ENCODE measurements at regions not wholly inside any gene's neighbourhood (a gene's known extent, or its start where the extent isn't known, plus 50 kb on each side); places are given as distances from the start of the nearest gene placed in this dataset.

DNA sequence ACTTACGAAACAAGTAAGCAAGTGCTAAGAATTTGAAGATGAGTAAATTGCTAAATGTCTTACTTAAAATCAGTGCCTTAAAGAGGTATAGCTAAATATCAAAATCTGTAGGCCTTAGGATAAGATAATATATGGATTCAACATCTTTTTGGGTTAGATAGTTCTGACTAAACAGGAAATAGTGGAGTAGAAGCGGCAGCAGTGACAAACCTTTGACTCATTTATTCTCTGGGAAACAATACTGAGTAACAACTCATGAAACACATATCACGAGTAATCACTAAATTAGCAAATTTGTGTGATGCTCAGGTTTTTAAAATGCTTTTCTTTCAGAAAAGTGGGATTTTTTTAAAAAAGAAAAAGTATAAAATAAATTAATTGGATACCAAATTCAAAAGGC, 762.1 kb upstream of the TYRP1 start:
- intact Hi-C loops (cut with micrococcal nuclease) = no loop called here
- no peak overlapping the region for H3K4me2 ChIP-seq (ENCODE audit: insufficient read depth, low read length)
- H3K9ac ChIP-seq (replicated peaks; ENCODE audit: extremely low read depth, insufficient read depth, low read length) = no peak overlapping the region
- no peaks in the 10 kb centered on the region for H3K9me3 ChIP-seq (replicated peaks; ENCODE audit: control insufficient read depth, insufficient read depth, low read length)
- H3K9me1 ChIP-seq (replicated peaks; ENCODE audit: control insufficient read depth, extremely low read depth, insufficient read depth, low read length) = no peaks in the 10 kb centered on the region
- no peaks in the 10 kb centered on the region for H3K79me2 ChIP-seq (ENCODE audit: control insufficient read depth, insufficient read depth, low read length)
- H3K27ac ChIP-seq (ENCODE audit: insufficient read depth, low read depth, low read length) = no peak overlapping the region
- dilution Hi-C loops (cut with MboI; ENCODE audit: extremely low pct_ligation_motif_present, low sequenced_read_pairs) = no loop called here
- TF ChIP-seq EZH2 (IDR thresholded peaks at IDR 0.05; ENCODE audit: borderline replicate concordance, low read depth, low read length, severe bottlenecking) = no peak
- TF ChIP-seq POLR2AphosphoS5 (IDR thresholded peaks at IDR 0.05; ENCODE audit: insufficient read depth, low read depth, low read length) = no peak
- TF ChIP-seq, protein P1, sequence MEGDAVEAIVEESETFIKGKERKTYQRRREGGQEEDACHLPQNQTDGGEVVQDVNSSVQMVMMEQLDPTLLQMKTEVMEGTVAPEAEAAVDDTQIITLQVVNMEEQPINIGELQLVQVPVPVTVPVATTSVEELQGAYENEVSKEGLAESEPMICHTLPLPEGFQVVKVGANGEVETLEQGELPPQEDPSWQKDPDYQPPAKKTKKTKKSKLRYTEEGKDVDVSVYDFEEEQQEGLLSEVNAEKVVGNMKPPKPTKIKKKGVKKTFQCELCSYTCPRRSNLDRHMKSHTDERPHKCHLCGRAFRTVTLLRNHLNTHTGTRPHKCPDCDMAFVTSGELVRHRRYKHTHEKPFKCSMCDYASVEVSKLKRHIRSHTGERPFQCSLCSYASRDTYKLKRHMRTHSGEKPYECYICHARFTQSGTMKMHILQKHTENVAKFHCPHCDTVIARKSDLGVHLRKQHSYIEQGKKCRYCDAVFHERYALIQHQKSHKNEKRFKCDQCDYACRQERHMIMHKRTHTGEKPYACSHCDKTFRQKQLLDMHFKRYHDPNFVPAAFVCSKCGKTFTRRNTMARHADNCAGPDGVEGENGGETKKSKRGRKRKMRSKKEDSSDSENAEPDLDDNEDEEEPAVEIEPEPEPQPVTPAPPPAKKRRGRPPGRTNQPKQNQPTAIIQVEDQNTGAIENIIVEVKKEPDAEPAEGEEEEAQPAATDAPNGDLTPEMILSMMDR (IDR thresholded peaks at IDR 0.05; ENCODE audit: extremely low read depth in 1 of 2, insufficient read depth in 1 of 2, low read depth in 1 of 2, low read length in 2 of 2) = no peak
- TF ChIP-seq MYC (IDR thresholded peaks at IDR 0.05; ENCODE audit: low read depth, low read length) = no peak
- TF ChIP-seq FOS (IDR thresholded peaks at IDR 0.05; ENCODE audit: borderline replicate concordance, insufficient read depth, low read length) = no peak
- TF ChIP-seq, protein P2, sequence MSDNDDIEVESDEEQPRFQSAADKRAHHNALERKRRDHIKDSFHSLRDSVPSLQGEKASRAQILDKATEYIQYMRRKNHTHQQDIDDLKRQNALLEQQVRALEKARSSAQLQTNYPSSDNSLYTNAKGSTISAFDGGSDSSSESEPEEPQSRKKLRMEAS (IDR thresholded peaks at IDR 0.05; ENCODE audit: insufficient read depth, insufficient read length) = no peak
- H3K4me3 ChIP-seq (replicated peaks in 1 of 3; ENCODE audit: insufficient read depth in 1 of 3, low read depth in 1 of 3, low read length in 3 of 3) = no peak overlapping the region
- FAIRE-seq = no peak
- CTCF ChIA-PET = no interaction called here
- H3K4me1 ChIP-seq (ENCODE audit: control insufficient read depth, extremely low read depth, insufficient read depth, low read length) = no peaks in the 10 kb centered on the region
- POLR2A ChIA-PET = no interaction called here
- BruUV-seq (replicated peaks) = no TSS peak
- H3K27me3 ChIP-seq (ENCODE audit: control insufficient read depth in 2 of 2, insufficient read depth in 2 of 2, low read length in 2 of 2) = no peaks in the 10 kb centered on the region
- DNase-seq (ENCODE audit: low read depth, low spot score) = no peak
- no peaks in the 10 kb centered on the region for H3K36me3 ChIP-seq (ENCODE audit: control insufficient read depth in 2 of 2, extremely low read depth in 1 of 2, insufficient read depth in 2 of 2, low read length in 2 of 2)
- no peak overlapping the region for H2AFZ ChIP-seq (ENCODE audit: low read depth, low read length)
- H4K20me1 ChIP-seq (replicated peaks; ENCODE audit: control insufficient read depth, extremely low read depth, insufficient read depth, low read length) = no peaks in the 10 kb centered on the region

DNA sequence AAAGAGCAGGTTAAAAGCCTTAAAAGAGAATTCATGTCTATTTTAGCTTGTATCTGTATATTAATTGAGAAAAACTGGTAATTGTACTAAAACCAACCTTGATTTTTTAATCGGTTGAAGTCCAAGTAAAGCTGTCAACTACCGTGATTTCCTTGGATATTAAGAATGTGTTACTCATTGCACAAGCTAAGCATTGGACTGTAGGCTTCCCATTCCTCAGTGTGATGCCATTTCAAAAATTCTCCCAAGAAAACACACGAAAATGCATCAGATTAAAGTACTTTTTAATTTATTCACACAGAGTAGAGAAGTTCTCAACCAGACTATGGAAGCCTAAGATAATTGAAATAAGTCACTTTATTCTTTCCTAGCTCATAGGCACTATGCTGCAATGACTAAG, 761.4 kb upstream of the TYRP1 start:
- TF ChIP-seq FOS (IDR thresholded peaks at IDR 0.05; ENCODE audit: borderline replicate concordance, insufficient read depth, low read length) (no peak), EZH2 (IDR thresholded peaks at IDR 0.05; ENCODE audit: borderline replicate concordance, low read depth, low read length, severe bottlenecking) (no peak), POLR2AphosphoS5 (IDR thresholded peaks at IDR 0.05; ENCODE audit: insufficient read depth, low read depth, low read length) (no peak), GATA2 (IDR thresholded peaks at IDR 0.05; ENCODE audit: insufficient read depth, insufficient read length, low read depth, low read length) (no peak), JUN (IDR thresholded peaks at IDR 0.05; ENCODE audit: borderline replicate concordance, insufficient read depth, insufficient read length, low read depth) (no peak), MYC (IDR thresholded peaks at IDR 0.05; ENCODE audit: low read depth, low read length) (no peak), POLR2A (IDR thresholded peaks at IDR 0.05; ENCODE audit: low read depth, low read length) (no peak)
- TF ChIP-seq, protein P1 (IDR thresholded peaks at IDR 0.05; ENCODE audit: extremely low read depth in 1 of 2, insufficient read depth in 1 of 2, low read depth in 1 of 2, low read length in 2 of 2) = no peak
- TF ChIP-seq, protein P2 (IDR thresholded peaks at IDR 0.05; ENCODE audit: insufficient read depth, insufficient read length) = no peak
- no peak overlapping the region for H3K27ac ChIP-seq (ENCODE audit: insufficient read depth, low read depth, low read length)
- no peaks in the 10 kb centered on the region for H3K36me3 ChIP-seq (ENCODE audit: control insufficient read depth in 2 of 2, extremely low read depth in 1 of 2, insufficient read depth in 2 of 2, low read length in 2 of 2)
- no peak overlapping the region for H3K4me2 ChIP-seq (ENCODE audit: insufficient read depth, low read length)
- dilution Hi-C loops (cut with MboI; ENCODE audit: extremely low pct_ligation_motif_present, low sequenced_read_pairs) = no loop called here
- ChIA-PET CTCF (no interaction called here), POLR2A (no interaction called here)
- DNase-seq (ENCODE audit: low read depth, low spot score) = no peak
- no peaks in the 10 kb centered on the region for H3K9me3 ChIP-seq (replicated peaks; ENCODE audit: control insufficient read depth, insufficient read depth, low read length)
- H3K79me2 ChIP-seq (ENCODE audit: control insufficient read depth, insufficient read depth, low read length) = no peaks in the 10 kb centered on the region
- H4K20me1 ChIP-seq (replicated peaks; ENCODE audit: control insufficient read depth, extremely low read depth, insufficient read depth, low read length) = no peaks in the 10 kb centered on the region
- no peaks in the 10 kb centered on the region for H3K27me3 ChIP-seq (ENCODE audit: control insufficient read depth in 2 of 2, insufficient read depth in 2 of 2, low read length in 2 of 2)
- no peaks in the 10 kb centered on the region for H3K9me1 ChIP-seq (replicated peaks; ENCODE audit: control insufficient read depth, extremely low read depth, insufficient read depth, low read length)
- intact Hi-C loops (cut with micrococcal nuclease) = no loop called here
- no peak for FAIRE-seq
- no peak overlapping the region for H3K4me3 ChIP-seq (replicated peaks in 1 of 3; ENCODE audit: insufficient read depth in 1 of 3, low read depth in 1 of 3, low read length in 3 of 3)
- H2AFZ ChIP-seq (ENCODE audit: low read depth, low read length) = no peak overlapping the region
- no peak overlapping the region for H3K9ac ChIP-seq (replicated peaks; ENCODE audit: extremely low read depth, insufficient read depth, low read length)
- no peaks in the 10 kb centered on the region for H3K4me1 ChIP-seq (ENCODE audit: control insufficient read depth, extremely low read depth, insufficient read depth, low read length)
- no TSS peak for BruUV-seq (replicated peaks)
